ENCODE measurements at regions not wholly inside any gene's neighbourhood (a gene's known extent, or its start where the extent isn't known, plus 50 kb on each side); places are given as distances from the start of the nearest gene placed in this dataset.

DNA sequence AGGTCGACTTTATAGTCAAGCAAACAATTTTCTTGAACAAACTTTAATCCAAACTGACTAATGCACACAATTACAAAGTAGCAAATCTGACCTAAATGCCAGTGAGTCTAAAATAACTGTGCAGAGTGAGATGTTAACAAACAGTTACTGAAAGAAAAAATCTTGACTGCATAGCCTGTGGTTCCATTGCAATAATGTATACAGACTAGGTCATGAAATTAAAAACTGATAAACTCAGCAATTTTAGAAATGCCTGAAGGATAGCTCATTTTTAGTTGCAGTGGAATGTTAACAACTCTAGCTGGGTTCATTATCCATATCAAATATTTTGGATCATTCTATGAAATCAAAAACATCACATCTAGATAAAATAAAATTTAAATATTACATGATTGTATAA lies 73.4 kb upstream of the CDH12 start:
- H3K23ac ChIP-seq (ENCODE audit: insufficient read length, low read depth, low read length), result no peak overlapping the region
- WGBS (ENCODE audit: extremely low coverage, insufficient read length, low lambda C conversion rate), result no CpG with 5 or more reads among the region's 1 CpG
- no peaks in the 10 kb centered on the region for H4K20me1 ChIP-seq (ENCODE audit: control insufficient read depth, insufficient read depth, insufficient read length)
- no peak for DNase-seq
- H2BK5ac ChIP-seq (ENCODE audit: insufficient read length, low read length), result no peak overlapping the region
- H2BK120ac ChIP-seq (ENCODE audit: low read depth, low read length, poor library complexity, severe bottlenecking), result no peak overlapping the region
- no peaks in the 10 kb centered on the region for H3K79me1 ChIP-seq (ENCODE audit: insufficient read depth, low read depth, low read length, poor library complexity, severe bottlenecking)
- H3K56ac ChIP-seq (ENCODE audit: insufficient read length, low read depth, low read length), result no peak overlapping the region
- Mint-ChIP-seq H3K36me3 (ENCODE audit: insufficient read depth in 1 of 3, low read depth in 3 of 3) (peaks cover 11 to 26% (median 12%) of the 10 kb centered on the region in 3 experiments; a peak in 6 of 7 replicates), H3K4me1 (peaks cover 13 to 16% of the 10 kb centered on the region in 2 experiments), H3K9me3 (peaks cover 9 to 16% of the 10 kb centered on the region in 2 experiments; a peak in 4 of 5 replicates), H3K27ac (no peak overlapping the region), H3K4me3 (no peak overlapping the region), H3K27me3 (ENCODE audit: low read depth) (no peaks in the 10 kb centered on the region; the same call in 1 of the 2 replicates)
- H3K9me3 ChIP-seq (ENCODE audit: control insufficient read depth, low read depth, low read length), result no peaks in the 10 kb centered on the region
- H2BK15ac ChIP-seq (ENCODE audit: low read depth, low read length), result no peak overlapping the region
- no peak overlapping the region for H3K14ac ChIP-seq (ENCODE audit: insufficient read depth, low read length)
- no peak overlapping the region for H3K27ac ChIP-seq (ENCODE audit: insufficient read length, low read depth, low read length)
- no peak overlapping the region for H3T11ph ChIP-seq (ENCODE audit: low read length)
- no peak overlapping the region for H3K4me2 ChIP-seq (ENCODE audit: insufficient read depth, insufficient read length, low read length)
- no peaks in the 10 kb centered on the region for H3K27me3 ChIP-seq (ENCODE audit: insufficient read depth, low read length)
- H3K9ac ChIP-seq (ENCODE audit: extremely low read depth, insufficient read length, low read length), result no peak overlapping the region
- H2AK5ac ChIP-seq (ENCODE audit: insufficient read length, low read length), result no peak overlapping the region
- TF ChIP-seq, protein P1, sequence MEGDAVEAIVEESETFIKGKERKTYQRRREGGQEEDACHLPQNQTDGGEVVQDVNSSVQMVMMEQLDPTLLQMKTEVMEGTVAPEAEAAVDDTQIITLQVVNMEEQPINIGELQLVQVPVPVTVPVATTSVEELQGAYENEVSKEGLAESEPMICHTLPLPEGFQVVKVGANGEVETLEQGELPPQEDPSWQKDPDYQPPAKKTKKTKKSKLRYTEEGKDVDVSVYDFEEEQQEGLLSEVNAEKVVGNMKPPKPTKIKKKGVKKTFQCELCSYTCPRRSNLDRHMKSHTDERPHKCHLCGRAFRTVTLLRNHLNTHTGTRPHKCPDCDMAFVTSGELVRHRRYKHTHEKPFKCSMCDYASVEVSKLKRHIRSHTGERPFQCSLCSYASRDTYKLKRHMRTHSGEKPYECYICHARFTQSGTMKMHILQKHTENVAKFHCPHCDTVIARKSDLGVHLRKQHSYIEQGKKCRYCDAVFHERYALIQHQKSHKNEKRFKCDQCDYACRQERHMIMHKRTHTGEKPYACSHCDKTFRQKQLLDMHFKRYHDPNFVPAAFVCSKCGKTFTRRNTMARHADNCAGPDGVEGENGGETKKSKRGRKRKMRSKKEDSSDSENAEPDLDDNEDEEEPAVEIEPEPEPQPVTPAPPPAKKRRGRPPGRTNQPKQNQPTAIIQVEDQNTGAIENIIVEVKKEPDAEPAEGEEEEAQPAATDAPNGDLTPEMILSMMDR (conservative IDR thresholded peaks at IDR 0.05), result no peak
- H3K4ac ChIP-seq (ENCODE audit: low read depth, low read length), result no peak overlapping the region
- H4K5ac ChIP-seq (ENCODE audit: insufficient read length, low read depth, low read length), result no peak overlapping the region
- no peak overlapping the region for H2AFZ ChIP-seq (ENCODE audit: low read length)
- no peaks in the 10 kb centered on the region for H3K79me2 ChIP-seq (ENCODE audit: insufficient read depth, low read length)
- H4K8ac ChIP-seq (replicated peaks; ENCODE audit: insufficient read length, low read depth, low read length), result no peak overlapping the region
- no peaks in the 10 kb centered on the region for H3K23me2 ChIP-seq (ENCODE audit: insufficient read length, low read depth, low read length, poor library complexity, severe bottlenecking)
- H2BK12ac ChIP-seq (ENCODE audit: insufficient read length, low read depth, low read length), result no peak overlapping the region
- no peak overlapping the region for H2BK20ac ChIP-seq (ENCODE audit: low read depth, low read length, poor library complexity, severe bottlenecking)
- H3K4me1 ChIP-seq (ENCODE audit: insufficient read depth, low read length), result no peaks in the 10 kb centered on the region
- no peak overlapping the region for H3K18ac ChIP-seq (ENCODE audit: insufficient read length, low read depth, low read length)
- no peak overlapping the region for H4K91ac ChIP-seq (ENCODE audit: insufficient read length, low read depth, low read length)

All from H9 (cell line).